ENCODE measurements at regions not wholly inside any gene's neighbourhood (a gene's known extent, or its start where the extent isn't known, plus 50 kb on each side); places are given as distances from the start of the nearest gene placed in this dataset.

GRCh38 chr16:55949518-55949917 is 74.3 kb upstream of the CES5A start:
- H3K27me3 ChIP-seq, result no peaks in the 10 kb centered on the region
- 66 to 79% (median 67%) methylated on average over 1 of the region's 1 CpG for WGBS, 3 donors
- DNase-seq, result no peak
- no peaks in the 10 kb centered on the region for H3K9me3 ChIP-seq
- TF ChIP-seq EP300 (IDR thresholded peaks at IDR 0.05) (no peak), POLR2A (IDR thresholded peaks at IDR 0.05) (no peak), CTCF (IDR thresholded peaks at IDR 0.05) (no peak)
- no peaks in the 10 kb centered on the region for H3K4me1 ChIP-seq (ENCODE audit: insufficient read depth)
- intact Hi-C loops (cut with DNase I), result loop anchor here in 3 of 4 donors (5.0 to 10.0 kb wide), 2 partner anchors 365 to 373 kb away; no protein-coding TSS in a partner anchor
- no peak overlapping the region for H3K4me3 ChIP-seq
- no peaks in the 10 kb centered on the region for H3K36me3 ChIP-seq
- H3K27ac ChIP-seq, result no peak overlapping the region

GRCh38 chr16:55948230-55948629 is 73.1 kb upstream of the CES5A start:
- Histone ChIP-seq H3K4me1 (ENCODE audit: insufficient read depth) (no peaks in the 10 kb centered on the region), H3K4me3 (no peak overlapping the region), H3K27me3 (no peaks in the 10 kb centered on the region), H3K36me3 (no peaks in the 10 kb centered on the region), H3K9me3 (no peaks in the 10 kb centered on the region), H3K27ac (no peak overlapping the region)
- TF ChIP-seq EP300 (IDR thresholded peaks at IDR 0.05) (no peak), POLR2A (IDR thresholded peaks at IDR 0.05) (no peak), CTCF (IDR thresholded peaks at IDR 0.05) (no peak)
- no peak for DNase-seq
- intact Hi-C loops (cut with DNase I), result loop anchor here in 3 of 4 donors (5.0 to 10.0 kb wide), 2 partner anchors 367 to 374 kb away; no protein-coding TSS in a partner anchor
- WGBS, 3 donors, result 10 to 26% (median 12%) methylated on average over 6 of the region's 6 CpGs

GRCh38 chr16:55947366-55947765 is 72.2 kb upstream of the CES5A start:
- H3K4me3 ChIP-seq, result no peak overlapping the region
- intact Hi-C loops (cut with DNase I), result loop anchor here in 3 of 4 donors (5.0 to 10.0 kb wide), 2 partner anchors 367 to 375 kb away; no protein-coding TSS in a partner anchor
- no peak for TF ChIP-seq EP300 (IDR thresholded peaks at IDR 0.05)
- no peak for TF ChIP-seq CTCF (IDR thresholded peaks at IDR 0.05)
- no peak for TF ChIP-seq POLR2A (IDR thresholded peaks at IDR 0.05)
- no peaks in the 10 kb centered on the region for H3K9me3 ChIP-seq
- no peak for DNase-seq
- 43 to 68% (median 46%) methylated on average over 1 of the region's 1 CpG for WGBS, 3 donors
- no peak overlapping the region for H3K27ac ChIP-seq
- no peaks in the 10 kb centered on the region for H3K36me3 ChIP-seq
- no peaks in the 10 kb centered on the region for H3K4me1 ChIP-seq (ENCODE audit: insufficient read depth)
- no peaks in the 10 kb centered on the region for H3K27me3 ChIP-seq

GRCh38 chr16:55944377-55944802 is 69.2 kb upstream of the CES5A start:
- Histone ChIP-seq H3K4me3 (no peak overlapping the region), H3K36me3 (no peaks in the 10 kb centered on the region), H3K4me1 (ENCODE audit: insufficient read depth) (no peaks in the 10 kb centered on the region), H3K9me3 (no peaks in the 10 kb centered on the region), H3K27me3 (no peaks in the 10 kb centered on the region), H3K27ac (no peak overlapping the region)
- WGBS, 3 donors, result 36 to 40% (median 37%) methylated on average over 8 of the region's 8 CpGs
- intact Hi-C loops (cut with DNase I), result loop anchor here in 3 of 4 donors (2.0 to 10.0 kb wide), 2 partner anchors 370 to 374 kb away; no protein-coding TSS in a partner anchor
- TF ChIP-seq EP300 (IDR thresholded peaks at IDR 0.05) (no peak), POLR2A (IDR thresholded peaks at IDR 0.05) (no peak), CTCF (IDR thresholded peaks at IDR 0.05) (peak in 2 of 3 donors; percentile 47 to 52)
- DNase-seq, result peak; percentile 31 to 68 (median 56)

Data from ovary (tissue), 7 donors.